Fibroblast of skin of left quadriceps (primary cell): ENCODE measurements at regions not wholly inside any gene's neighbourhood (a gene's known extent, or its start where the extent isn't known, plus 50 kb on each side); places are given as distances from the start of the nearest gene placed in this dataset.

Source experiments
- DNase-seq, 2 experiments: peaks; one replicate each; pipeline ENCODE4 v3.0.0-alpha.2; 2013; ENCODE audit warnings: low read depth in 2 of 2

- no peak for DNase-seq
Measured at GRCh38 chr15:95432878-95433405, 897.6 kb upstream of the NR2F2 start.

GRCh38 chr15:95439922-95440376, 890.6 kb upstream of the NR2F2 start:
- no peak for DNase-seq

- DNase-seq, result no peak
Measured at GRCh38 chr15:95440712-95441111, 889.8 kb upstream of the NR2F2 start.

DNA sequence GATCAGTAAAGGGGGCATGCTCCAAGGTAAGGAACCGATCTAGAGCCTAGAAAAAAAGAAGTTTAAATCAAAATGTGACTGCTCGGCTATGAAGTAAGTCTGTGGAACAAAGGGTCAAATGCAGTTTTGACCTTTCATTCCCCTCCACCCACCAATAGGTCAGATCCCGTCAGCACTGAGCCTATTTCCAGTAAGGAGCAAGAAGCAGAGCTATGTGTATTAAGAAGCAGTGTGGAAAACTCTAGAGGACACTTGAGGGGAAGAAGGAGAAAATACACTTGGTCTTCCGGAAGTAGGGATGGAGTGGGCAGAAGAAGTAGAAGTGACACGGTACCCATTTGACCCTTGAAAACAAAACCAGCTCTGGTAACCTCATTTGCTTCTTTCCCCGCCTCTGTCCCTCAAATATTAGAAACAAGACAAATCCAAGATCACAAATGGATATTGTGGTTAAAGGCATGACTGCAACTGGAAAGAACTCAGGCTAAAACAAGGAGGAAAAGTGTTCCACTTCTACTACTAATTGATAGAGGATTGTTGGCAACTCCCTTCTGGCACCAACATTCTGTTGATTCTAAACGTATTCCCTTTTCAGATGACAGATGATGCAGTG, 888.3 kb upstream of the NR2F2 start:
- DNase-seq, result no peak

GRCh38 chr15:95444860-95445259, 885.6 kb upstream of the NR2F2 start:
- no peak for DNase-seq

GRCh38 chr15:95446854-95447253, 883.6 kb upstream of the NR2F2 start:
- no peak for DNase-seq

DNA sequence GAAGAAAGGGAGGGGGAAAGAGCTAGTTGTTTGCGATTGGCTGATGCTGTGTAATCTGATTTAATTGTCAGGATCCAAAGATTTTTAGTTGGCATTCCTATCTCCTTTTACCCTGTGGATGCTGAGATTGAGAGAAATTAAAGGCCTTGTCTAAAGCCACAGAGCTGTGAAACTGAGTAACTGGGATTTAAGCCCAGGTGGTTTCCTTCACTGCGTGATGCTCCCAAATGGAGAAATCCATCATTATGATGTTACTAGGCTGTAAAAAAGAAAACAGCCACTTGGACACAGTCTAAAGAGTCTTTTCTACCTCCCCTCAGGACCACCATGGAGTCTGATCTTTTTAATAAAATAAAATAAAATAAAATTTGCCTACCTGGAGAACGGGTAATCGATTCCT, 883.0 kb upstream of the NR2F2 start:
- no peak for DNase-seq

GRCh38 chr15:95448531-95449229, 881.8 kb upstream of the NR2F2 start:
- DNase-seq, result peak in 1 of 2 experiments; percentile 6

- DNase-seq, result no peak
Measured at GRCh38 chr15:95449230-95449628, 881.3 kb upstream of the NR2F2 start.

- DNase-seq, result no peak
Measured at GRCh38 chr15:95450413-95450812, 880.1 kb upstream of the NR2F2 start.

DNA sequence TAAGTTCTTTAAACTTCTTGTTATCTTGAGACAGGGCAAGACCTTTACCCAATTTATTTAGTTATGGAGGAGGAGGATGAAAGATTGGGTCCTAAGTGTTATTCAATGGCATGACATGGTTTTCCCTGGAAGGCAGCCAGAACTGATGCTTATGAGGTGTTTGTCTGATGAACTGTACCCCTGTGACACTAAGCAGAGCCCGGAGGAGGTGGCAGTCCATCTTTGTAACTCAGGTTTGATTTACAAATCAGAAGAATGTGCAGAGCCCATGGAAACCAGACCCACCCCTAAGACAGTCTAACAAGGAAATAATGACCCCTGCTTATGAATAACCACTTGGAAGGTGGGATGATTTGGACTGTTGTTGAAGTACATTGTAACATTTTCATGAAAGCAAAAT, 878.6 kb upstream of the NR2F2 start:
- DNase-seq, result no peak

DNA sequence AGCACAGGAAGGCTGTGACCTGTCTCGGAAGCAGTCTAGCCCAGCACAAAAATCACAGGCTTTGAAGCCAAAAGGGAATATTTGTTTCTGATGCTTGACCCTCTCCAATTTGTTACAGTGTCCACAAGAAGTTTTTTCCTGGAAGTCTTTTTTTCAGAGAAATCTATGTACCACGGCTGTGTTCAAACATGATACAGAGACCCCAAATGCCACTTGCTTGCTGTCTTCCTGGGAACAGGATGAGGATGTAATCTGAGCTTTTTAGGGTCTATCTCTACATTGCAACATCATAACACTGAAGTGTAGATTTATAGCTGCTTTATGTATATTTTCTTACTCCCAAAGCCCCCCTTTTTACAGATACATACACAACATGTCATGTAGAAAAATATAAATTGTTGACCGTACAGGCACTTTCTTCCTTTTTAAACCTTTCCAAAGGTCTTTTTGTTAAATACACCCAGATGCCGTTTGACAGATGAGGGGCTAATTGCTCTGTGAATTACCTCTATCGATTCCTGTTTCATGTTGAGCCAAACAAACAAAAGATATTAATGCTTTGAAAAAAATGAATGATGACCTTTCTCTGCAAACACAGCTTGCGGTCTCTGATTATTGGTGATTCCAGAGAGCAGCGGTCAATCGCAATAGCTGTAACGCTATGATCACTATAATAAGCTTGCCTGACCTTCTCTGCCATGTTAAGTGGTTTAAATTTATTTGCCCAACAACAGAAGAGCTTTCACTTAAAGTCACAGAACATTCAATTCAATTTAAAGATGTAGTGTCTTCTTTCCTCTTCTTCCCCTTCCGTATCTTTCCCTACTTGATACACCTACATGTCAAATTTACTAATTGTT, 875.9 kb upstream of the NR2F2 start:
- DNase-seq, result no peak

GRCh38 chr15:95457520-95457919, 873.0 kb upstream of the NR2F2 start:
- DNase-seq, result no peak

- peak; percentile 34 to 40 for DNase-seq
Measured at GRCh38 chr15:95458721-95459120, 871.8 kb upstream of the NR2F2 start.

- peak; percentile 23 to 36 for DNase-seq
Measured at GRCh38 chr15:95459273-95459672, 871.2 kb upstream of the NR2F2 start.

DNA sequence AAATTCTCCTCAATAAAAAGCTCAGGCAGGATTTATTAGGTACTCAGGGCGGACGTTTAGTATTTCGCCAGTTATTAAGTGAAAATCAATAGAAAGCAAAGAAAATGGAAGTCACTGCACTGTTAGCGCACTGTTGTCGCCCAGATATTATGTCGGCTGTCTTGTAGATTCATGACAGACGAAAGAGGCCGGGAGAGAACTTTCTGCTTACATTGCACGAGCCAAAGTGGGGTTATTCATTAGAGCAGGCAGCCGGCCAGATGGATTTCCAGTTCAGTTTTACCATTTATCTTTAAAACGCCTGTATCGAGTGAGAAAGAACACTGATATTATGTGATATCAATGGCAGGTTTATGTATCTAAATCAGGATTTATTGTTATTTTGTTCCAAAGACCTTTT, 866.0 kb upstream of the NR2F2 start:
- no peak for DNase-seq

DNA sequence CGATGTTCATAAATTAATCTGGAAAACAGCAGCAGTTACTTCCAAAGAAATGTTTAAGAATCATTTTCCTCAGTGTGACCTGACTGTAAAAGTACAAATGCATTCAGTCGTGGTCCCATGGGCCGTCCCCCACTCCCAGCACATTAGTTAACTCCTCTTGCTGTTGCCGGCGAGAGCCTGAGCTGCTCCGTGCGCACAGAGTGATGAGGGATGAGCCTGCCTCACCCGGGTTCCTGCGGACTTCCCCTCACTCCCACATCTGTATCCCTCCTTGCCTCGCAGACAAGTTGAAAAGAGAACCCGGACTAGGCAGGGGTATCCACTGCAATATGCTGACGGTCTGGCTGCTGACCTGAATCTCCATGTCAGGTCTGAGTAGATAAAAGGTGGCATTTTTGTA, 861.7 kb upstream of the NR2F2 start:
- no peak for DNase-seq

- DNase-seq, result no peak
Measured at GRCh38 chr15:95469496-95470000, 861.0 kb upstream of the NR2F2 start.

- no peak for DNase-seq
Measured at GRCh38 chr15:95470529-95470928, 860.0 kb upstream of the NR2F2 start.

- no peak for DNase-seq
Measured at GRCh38 chr15:95470997-95471689, 859.4 kb upstream of the NR2F2 start.

DNA sequence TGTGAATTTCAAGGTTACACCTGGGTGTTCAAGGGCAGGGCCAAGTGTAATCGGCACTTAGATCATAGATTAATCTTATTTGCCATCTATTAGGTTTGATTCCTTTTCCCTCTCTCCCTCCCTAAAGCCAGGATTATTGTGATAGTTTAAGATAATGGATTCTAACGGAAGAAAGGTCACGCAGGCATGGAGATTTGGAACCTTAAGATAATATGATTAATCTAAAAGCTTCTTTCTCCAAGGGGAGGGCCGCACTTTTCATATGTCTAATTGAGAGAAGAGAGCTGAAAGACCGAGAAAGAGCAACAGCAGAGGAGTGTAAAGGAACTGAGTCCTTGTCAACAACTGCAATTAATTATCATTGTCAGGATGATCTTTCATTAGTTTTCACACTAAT, 858.8 kb upstream of the NR2F2 start:
- no peak for DNase-seq

DNA sequence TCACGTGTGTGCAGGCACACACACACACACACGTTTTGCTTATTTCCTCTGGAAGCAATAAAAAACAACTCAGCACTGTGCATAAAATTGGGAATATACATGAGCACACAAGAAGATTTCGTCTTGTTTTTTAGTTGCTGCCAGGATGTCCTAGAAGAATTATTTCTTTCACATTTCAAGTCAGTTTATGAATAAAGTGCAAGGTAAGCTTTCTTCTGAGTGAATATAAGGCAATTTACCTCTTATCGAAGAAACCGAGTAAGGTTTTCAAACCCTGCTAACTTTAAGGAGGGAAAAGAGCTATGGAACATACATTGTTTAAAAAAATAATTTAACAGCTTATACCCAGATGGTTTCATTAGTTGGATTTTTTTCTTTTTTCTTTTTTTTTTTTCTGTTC, 855.4 kb upstream of the NR2F2 start:
- no peak for DNase-seq
